Fibroblast of pulmonary artery (primary cell): ENCODE measurements at regions not wholly inside any gene's neighbourhood (a gene's known extent, or its start where the extent isn't known, plus 50 kb on each side); places are given as distances from the start of the nearest gene placed in this dataset.

Source experiments
- DNase-seq: peaks from one replicate; pipeline ENCODE4 v3.0.0-alpha.2; 2010; ENCODE audit warnings: low read depth
- H3K4me3 ChIP-seq: replicated peaks from 2 replicates; pipeline ENCODE4 v1.5.1; 2011; ENCODE audit warnings: low read depth, mild to moderate bottlenecking, control low read depth, low read length, moderate library complexity
- TF ChIP-seq, protein P1 (sequence below): IDR thresholded peaks from 2 replicates; pipeline ENCODE4 v1.5.1; 2011; ENCODE audit warnings: mild to moderate bottlenecking, control low read depth, low read length, inconsistent platforms; ENCODE audit errors: missing control alignments

DNA sequence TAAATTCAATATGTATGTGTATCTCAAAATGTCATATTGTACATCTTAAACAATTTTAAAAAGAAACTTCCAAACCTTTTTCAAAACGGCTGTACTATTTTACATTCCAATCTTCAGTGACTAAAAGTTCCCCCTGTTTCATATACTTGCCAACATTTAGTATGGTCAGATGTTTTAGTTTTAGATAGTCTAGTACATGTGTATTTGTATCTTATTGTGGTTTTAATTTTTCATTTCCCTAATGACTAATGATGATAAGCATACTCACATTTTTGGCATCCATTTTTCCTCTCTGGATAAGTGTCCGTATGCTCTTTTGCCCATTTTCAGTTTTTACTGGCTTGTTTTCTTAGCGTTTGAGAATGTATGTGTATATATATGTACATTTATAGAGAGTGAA is 212.2 kb upstream of the MAGEB18 start:
- DNase-seq: peak; percentile 32
- TF ChIP-seq, protein P1, sequence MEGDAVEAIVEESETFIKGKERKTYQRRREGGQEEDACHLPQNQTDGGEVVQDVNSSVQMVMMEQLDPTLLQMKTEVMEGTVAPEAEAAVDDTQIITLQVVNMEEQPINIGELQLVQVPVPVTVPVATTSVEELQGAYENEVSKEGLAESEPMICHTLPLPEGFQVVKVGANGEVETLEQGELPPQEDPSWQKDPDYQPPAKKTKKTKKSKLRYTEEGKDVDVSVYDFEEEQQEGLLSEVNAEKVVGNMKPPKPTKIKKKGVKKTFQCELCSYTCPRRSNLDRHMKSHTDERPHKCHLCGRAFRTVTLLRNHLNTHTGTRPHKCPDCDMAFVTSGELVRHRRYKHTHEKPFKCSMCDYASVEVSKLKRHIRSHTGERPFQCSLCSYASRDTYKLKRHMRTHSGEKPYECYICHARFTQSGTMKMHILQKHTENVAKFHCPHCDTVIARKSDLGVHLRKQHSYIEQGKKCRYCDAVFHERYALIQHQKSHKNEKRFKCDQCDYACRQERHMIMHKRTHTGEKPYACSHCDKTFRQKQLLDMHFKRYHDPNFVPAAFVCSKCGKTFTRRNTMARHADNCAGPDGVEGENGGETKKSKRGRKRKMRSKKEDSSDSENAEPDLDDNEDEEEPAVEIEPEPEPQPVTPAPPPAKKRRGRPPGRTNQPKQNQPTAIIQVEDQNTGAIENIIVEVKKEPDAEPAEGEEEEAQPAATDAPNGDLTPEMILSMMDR: no peak
- H3K4me3 ChIP-seq: no peak overlapping the region

DNA sequence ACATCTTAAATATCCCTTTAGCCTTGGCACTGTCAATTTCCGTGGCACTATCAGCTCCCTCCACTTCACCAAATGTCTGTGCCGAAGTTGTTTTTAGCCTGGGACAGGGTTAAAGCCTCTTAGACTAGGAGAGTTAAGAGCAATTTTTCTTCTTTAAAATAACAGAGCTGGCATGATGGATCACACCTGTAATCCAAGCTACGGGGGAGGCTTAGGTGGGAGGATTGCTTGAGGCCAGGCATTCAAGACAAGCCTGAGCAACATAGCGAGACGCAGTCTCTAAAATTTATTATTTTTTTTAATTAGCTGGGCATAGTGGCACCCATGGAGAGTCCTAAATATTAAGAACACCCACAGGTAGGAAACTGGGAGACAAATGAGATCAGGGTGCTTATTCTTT is 209.8 kb upstream of the MAGEB18 start:
- no peak for DNase-seq
- TF ChIP-seq, protein P1: no peak

DNA sequence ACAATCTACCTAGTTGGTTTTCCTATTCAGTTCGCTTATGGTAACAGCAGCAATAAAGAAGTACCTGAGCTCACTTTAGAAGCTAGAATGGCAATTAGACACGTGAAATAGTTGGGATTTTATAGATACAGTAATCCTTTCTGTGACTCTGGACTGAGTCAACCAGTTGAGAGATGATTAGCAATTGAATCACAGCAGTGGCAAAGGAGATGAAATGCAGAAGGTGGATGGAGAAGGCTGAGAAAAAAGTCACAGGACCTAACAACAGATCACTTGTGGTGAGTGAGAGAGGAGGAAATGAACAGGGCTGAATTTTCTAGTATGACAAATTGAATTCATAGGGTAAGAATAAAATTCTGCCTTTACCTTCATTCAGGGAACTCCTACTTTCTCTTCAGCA is 197.1 kb upstream of the MAGEB18 start:
- TF ChIP-seq, protein P1: no peak
- H3K4me3 ChIP-seq: no peak overlapping the region
- peak; percentile 28 for DNase-seq

More for the DNA sequence above, 209.8 kb upstream of the MAGEB18 start:
- no peak overlapping the region for H3K4me3 ChIP-seq

DNA sequence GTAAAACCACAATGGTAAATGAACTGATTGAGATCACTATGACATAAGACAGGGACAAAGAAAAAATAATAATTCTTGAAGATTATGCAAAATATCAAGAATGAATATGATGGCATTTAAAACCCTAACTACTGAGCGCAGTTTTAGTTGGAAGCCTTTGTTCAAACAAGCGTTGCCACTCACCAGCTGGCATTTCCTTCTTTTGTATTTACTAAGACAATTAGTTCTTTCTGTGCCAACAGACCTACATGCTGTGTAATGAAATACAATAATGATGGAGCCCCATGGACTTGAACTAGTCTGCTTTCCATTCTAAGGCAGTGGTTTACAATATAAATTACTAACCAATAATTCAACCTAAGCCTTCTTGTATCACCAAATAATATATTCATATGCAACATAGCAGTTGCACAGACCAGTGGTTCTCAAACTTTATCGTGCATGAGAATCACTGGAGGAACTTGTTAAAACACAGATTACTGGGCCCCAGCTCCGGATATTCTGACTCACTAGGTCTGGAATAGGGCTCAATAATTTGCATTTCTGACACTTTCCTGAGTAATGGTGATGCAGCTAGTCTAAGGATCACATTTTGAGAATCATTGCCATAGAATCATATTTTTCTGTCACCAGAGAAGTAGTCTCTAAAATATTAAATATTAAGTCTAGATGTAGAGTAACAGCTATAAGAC is 196.4 kb upstream of the MAGEB18 start:
- no peak overlapping the region for H3K4me3 ChIP-seq
- TF ChIP-seq, protein P1: no peak
- peak; percentile 50 for DNase-seq

DNA sequence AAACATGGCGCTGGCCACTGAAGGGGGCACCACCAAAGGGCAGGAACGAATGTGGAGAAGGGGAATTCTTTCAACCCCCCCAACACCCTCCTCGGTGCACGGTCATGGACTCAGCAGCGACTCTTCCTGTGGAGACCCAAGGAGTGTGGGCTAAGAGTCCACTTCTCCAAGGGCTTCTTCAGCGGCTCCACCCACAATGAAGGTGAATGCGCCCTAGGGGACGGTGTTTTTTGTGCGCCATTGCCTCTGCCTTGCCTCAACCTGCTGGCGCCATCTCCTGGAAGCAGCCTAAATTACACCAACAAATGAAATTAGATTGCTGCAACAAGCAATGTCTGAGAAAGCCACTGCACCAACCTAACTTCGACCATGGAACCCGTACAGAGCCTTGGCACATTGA is 169.2 kb upstream of the MAGEB18 start:
- DNase-seq: peak; percentile 49
- TF ChIP-seq, protein P1: peak; percentile 53
- no peak overlapping the region for H3K4me3 ChIP-seq

DNA sequence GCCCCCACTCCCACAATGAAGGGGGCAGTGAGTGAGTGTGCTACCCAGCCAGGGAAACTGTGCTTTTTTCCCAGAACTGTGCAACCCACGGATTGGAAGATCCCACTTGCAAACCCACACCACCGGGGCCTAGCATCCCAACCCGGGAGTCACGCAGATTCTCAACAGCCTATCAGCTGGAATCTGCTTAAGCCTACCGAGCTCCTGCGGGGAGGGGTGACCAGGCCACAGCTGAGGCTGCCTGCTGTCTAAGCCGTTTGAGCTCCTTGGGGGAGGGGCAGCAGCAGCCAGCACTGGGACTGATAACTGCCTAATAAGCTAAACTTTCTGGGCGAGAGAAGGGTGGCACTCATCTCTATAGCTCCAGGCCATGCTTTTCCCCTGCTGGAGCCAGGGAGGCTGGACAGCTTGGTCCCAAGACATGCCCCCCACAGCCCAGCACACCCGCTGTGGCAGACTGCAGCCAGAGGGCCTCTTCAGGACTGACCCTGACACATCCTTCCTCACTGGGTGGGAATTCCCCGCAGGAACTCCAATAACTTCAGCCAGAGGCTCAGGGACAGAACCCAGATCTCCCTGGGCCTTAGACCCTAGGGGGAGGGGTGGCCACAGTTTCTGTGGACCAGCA is 161.3 kb upstream of the MAGEB18 start:
- DNase-seq: no peak
- TF ChIP-seq, protein P1: no peak
- H3K4me3 ChIP-seq: no peak overlapping the region

DNA sequence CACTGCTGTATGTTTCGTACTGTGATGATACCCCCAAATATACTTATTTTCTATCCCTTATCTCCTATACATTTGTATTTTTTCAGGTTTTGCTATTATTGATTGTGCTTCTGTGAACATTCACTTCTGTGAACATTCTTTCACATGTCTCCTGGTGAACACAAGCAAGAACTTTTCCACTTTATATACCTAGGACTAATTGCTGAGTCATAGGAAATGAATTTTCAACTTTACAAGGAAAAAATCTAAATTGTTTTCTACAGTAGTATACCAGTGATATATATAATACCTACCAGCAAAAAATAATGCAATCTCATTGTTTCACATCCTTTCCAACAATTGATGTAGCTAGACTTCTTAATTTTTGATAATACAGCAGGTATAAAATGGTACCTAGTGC is 139.5 kb upstream of the MAGEB18 start:
- DNase-seq: no peak
- H3K4me3 ChIP-seq: no peak overlapping the region
- TF ChIP-seq, protein P1: no peak
